GM23338 (cell line): ENCODE measurements at regions not wholly inside any gene's neighbourhood (a gene's known extent, or its start where the extent isn't known, plus 50 kb on each side); places are given as distances from the start of the nearest gene placed in this dataset.

Experiments
- ATAC-seq: fragments of 200-7000 bp; cut with Tn5 transposase; 3 replicates; pipeline ENCODE4 v1.9.1; 2020
- DNase-seq: peaks from one replicate; pipeline ENCODE4 v3.0.0-alpha.2; 2015; ENCODE audit warnings: low spot score
- H2AFZ ChIP-seq: fragments of 200-600 bp; sonication (generic); 2 replicates; pipeline ENCODE4 v1.8.0; 2016; ENCODE audit warnings: antibody characterized with exemption, mild to moderate bottlenecking, moderate library complexity
- H3F3A ChIP-seq: fragments of 200-600 bp; sonication (generic); replicated peaks from 2 replicates; pipeline ENCODE4 v1.8.0; 2017; ENCODE audit warnings: antibody characterized with exemption, mixed run types, low read depth
- H3K27ac ChIP-seq: fragments of 200-600 bp; sonication (generic); 2 replicates; pipeline ENCODE4 v1.6.1; 2016; ENCODE audit warnings: low read depth
- H3K27me3 ChIP-seq: fragments of 200-600 bp; sonication (generic); 2 replicates; pipeline ENCODE4 v1.8.0; 2016; ENCODE audit warnings: mild to moderate bottlenecking, mixed run types, moderate library complexity; ENCODE audit not compliant: insufficient read depth
- H3K36me3 ChIP-seq: fragments of 200-600 bp; sonication (generic); 2 replicates; pipeline ENCODE4 v1.8.0; 2016; ENCODE audit warnings: mild to moderate bottlenecking; ENCODE audit not compliant: insufficient read depth
- H3K4me1 ChIP-seq: fragments of 200-600 bp; sonication (generic); 2 replicates; pipeline ENCODE4 v1.8.0; 2016; ENCODE audit warnings: mild to moderate bottlenecking, moderate library complexity; ENCODE audit not compliant: insufficient read depth
- H3K4me2 ChIP-seq: fragments of 200-600 bp; sonication (generic); 2 replicates; pipeline ENCODE4 v1.7.1; 2017; ENCODE audit warnings: mixed run types
- H3K4me3 ChIP-seq: fragments of 200-600 bp; sonication (generic); 2 replicates; pipeline ENCODE4 v1.6.1; 2016; ENCODE audit warnings: mixed run types
- H3K79me2 ChIP-seq: fragments of 200-600 bp; sonication (generic); replicated peaks from 2 replicates; pipeline ENCODE4 v1.8.0; 2017; ENCODE audit warnings: mild to moderate bottlenecking; ENCODE audit not compliant: insufficient read depth
- H3K9me2 ChIP-seq: fragments of 200-600 bp; sonication (generic); 2 replicates; pipeline ENCODE4 v1.8.0; 2017; ENCODE audit not compliant: insufficient read depth
- H4K20me1 ChIP-seq: fragments of 200-600 bp; sonication (generic); replicated peaks from 2 replicates; pipeline ENCODE4 v1.8.0; 2017; ENCODE audit warnings: mild to moderate bottlenecking; ENCODE audit not compliant: insufficient read depth
- H3K27ac Mint-ChIP-seq: 2 replicates; pipeline ENCODE4 v1.8.0; 2020; ENCODE audit warnings: inconsistent platforms, mild to moderate bottlenecking, moderate library complexity, mixed read lengths
- H3K27me3 Mint-ChIP-seq: 3 replicates; pipeline ENCODE4 v1.8.0; 2022; ENCODE audit warnings: low read depth, mild to moderate bottlenecking, moderate library complexity, mixed read lengths, inconsistent platforms; ENCODE audit not compliant: insufficient read depth, poor library complexity
- H3K36me3 Mint-ChIP-seq: 3 replicates; pipeline ENCODE4 v1.8.0; 2021; ENCODE audit warnings: low read depth, mild to moderate bottlenecking, inconsistent platforms, moderate library complexity, mixed read lengths
- H3K4me1 Mint-ChIP-seq: 3 replicates; pipeline ENCODE4 v1.8.0; 2020; ENCODE audit warnings: mild to moderate bottlenecking, inconsistent platforms, mixed read lengths
- H3K4me3 Mint-ChIP-seq: 3 replicates; pipeline ENCODE4 v1.8.0; 2021; ENCODE audit warnings: moderate library complexity, mild to moderate bottlenecking, inconsistent platforms, mixed read lengths
- H3K9me3 Mint-ChIP-seq: 3 replicates; pipeline ENCODE4 v1.8.0; 2020; ENCODE audit warnings: moderate library complexity, mild to moderate bottlenecking, inconsistent platforms, mixed read lengths
- CREB1 ChIP-seq: fragments of 250-450 bp; sonication (Bioruptor Pico); IDR thresholded peaks from 2 replicates; pipeline ENCODE4 v1.5.0; 2020; ENCODE audit warnings: low read depth, mild to moderate bottlenecking, moderate library complexity
- EZH2 ChIP-seq: fragments of 200-600 bp; sonication (generic); IDR thresholded peaks from one replicate; pipeline ENCODE4 v1.8.0; 2017; ENCODE audit warnings: antibody characterized with exemption, mild to moderate bottlenecking, low read depth; ENCODE audit not compliant: unreplicated experiment
- EZH2phosphoT487 ChIP-seq: fragments of 200-600 bp; sonication (generic); IDR thresholded peaks from one replicate; pipeline ENCODE4 v1.8.1; 2018; ENCODE audit warnings: antibody characterized with exemption; ENCODE audit not compliant: unreplicated experiment
- JUNB ChIP-seq: IDR thresholded peaks from one replicate; pipeline ENCODE4 v1.6.1; 2016; ENCODE audit warnings: antibody characterized with exemption; ENCODE audit not compliant: unreplicated experiment
- NANOG ChIP-seq: IDR thresholded peaks from 2 replicates; pipeline ENCODE4 v1.6.1; 2016; ENCODE audit warnings: antibody characterized with exemption, borderline replicate concordance
- POLR2AphosphoS5 ChIP-seq: IDR thresholded peaks from 2 replicates; pipeline ENCODE4 v1.6.1; 2016; ENCODE audit warnings: antibody characterized with exemption, low read depth
- STAT1 ChIP-seq: IDR thresholded peaks from one replicate; pipeline ENCODE4 v1.6.1; 2016; ENCODE audit warnings: antibody characterized with exemption; ENCODE audit not compliant: unreplicated experiment
- ZNF114 ChIP-seq: fragments of 250-450 bp; sonication (Bioruptor Pico); IDR thresholded peaks from 2 replicates; pipeline ENCODE4 v1.5.0; 2020; ENCODE audit warnings: mild to moderate bottlenecking, moderate library complexity
- ZNF331 ChIP-seq: fragments of 250-450 bp; sonication (Bioruptor Pico); IDR thresholded peaks from 2 replicates; pipeline ENCODE4 v1.5.0; 2020; ENCODE audit warnings: low read depth, mild to moderate bottlenecking, moderate library complexity
- TF ChIP-seq, protein P1 (sequence below): fragments of 250-450 bp; sonication (Bioruptor Pico); IDR thresholded peaks from 2 replicates; pipeline ENCODE4 v1.5.0; 2020; ENCODE audit warnings: mild to moderate bottlenecking, moderate library complexity
- TF ChIP-seq, protein P2 (sequence below): IDR thresholded peaks from one replicate; pipeline ENCODE4 v1.6.1; 2018; ENCODE audit warnings: antibody characterized with exemption; ENCODE audit not compliant: unreplicated experiment
- TF ChIP-seq, protein P3 (sequence below), 2 experiments: fragments of 200-600 bp in 1 of 2; sonication (generic) in 1 of 2; conservative IDR thresholded peaks; 2 replicates each; pipeline versions ENCODE4 v1.5.1 to v1.6.1; 2016 to 2017; ENCODE audit warnings: antibody characterized with exemption in 2 of 2, low read depth in 2 of 2, mild to moderate bottlenecking in 2 of 2, moderate library complexity in 1 of 2
- TF ChIP-seq, protein P4 (sequence below): IDR thresholded peaks from 2 replicates; pipeline ENCODE4 v1.6.1; 2016; ENCODE audit warnings: antibody characterized with exemption

DNA sequence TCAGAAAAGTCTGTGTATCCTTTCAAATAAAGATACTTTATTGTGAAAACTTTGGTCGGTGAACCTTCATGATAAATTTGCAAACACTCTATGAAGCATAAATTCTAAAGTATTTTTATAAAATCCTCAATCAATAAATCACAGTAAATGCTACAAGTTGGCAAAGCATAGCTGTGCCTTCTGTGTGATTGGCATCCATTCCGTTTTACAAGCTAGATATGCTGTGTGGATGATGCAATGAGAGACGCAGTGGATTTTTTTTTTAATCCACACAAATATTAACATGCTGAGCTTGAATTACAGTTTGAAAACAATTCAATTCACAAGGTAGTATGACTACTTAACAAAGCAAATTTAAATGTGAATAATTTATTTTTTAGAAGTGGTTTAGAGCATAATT, 937.2 kb downstream of the ZPLD1 start:
- DNase-seq, result no peak
- H3K36me3 ChIP-seq, result no peaks in the 10 kb centered on the region
- H3K4me3 ChIP-seq, result no peak overlapping the region
- Mint-ChIP-seq H3K4me1 (no peaks in the 10 kb centered on the region), H3K4me3 (no peak overlapping the region), H3K9me3 (no peaks in the 10 kb centered on the region), H3K27ac (no peak overlapping the region), H3K27me3 (no peaks in the 10 kb centered on the region), H3K36me3 (no peaks in the 10 kb centered on the region)
- H2AFZ ChIP-seq, result no peak overlapping the region
- no peak overlapping the region for H3K4me2 ChIP-seq
- H3K9me2 ChIP-seq, result no peaks in the 10 kb centered on the region
- no peaks in the 10 kb centered on the region for H4K20me1 ChIP-seq
- no peak for ATAC-seq
- no peaks in the 10 kb centered on the region for H3K4me1 ChIP-seq
- no peaks in the 10 kb centered on the region for H3K79me2 ChIP-seq
- TF ChIP-seq STAT1 (no peak), EZH2phosphoT487 (no peak), JUNB (no peak), NANOG (no peak), POLR2AphosphoS5 (no peak), ZNF331 (CRISPR knock-in tag) (no peak), CREB1 (CRISPR knock-in tag) (no peak), ZNF114 (CRISPR knock-in tag) (no peak), EZH2 (no peak)
- TF ChIP-seq, protein P1, sequence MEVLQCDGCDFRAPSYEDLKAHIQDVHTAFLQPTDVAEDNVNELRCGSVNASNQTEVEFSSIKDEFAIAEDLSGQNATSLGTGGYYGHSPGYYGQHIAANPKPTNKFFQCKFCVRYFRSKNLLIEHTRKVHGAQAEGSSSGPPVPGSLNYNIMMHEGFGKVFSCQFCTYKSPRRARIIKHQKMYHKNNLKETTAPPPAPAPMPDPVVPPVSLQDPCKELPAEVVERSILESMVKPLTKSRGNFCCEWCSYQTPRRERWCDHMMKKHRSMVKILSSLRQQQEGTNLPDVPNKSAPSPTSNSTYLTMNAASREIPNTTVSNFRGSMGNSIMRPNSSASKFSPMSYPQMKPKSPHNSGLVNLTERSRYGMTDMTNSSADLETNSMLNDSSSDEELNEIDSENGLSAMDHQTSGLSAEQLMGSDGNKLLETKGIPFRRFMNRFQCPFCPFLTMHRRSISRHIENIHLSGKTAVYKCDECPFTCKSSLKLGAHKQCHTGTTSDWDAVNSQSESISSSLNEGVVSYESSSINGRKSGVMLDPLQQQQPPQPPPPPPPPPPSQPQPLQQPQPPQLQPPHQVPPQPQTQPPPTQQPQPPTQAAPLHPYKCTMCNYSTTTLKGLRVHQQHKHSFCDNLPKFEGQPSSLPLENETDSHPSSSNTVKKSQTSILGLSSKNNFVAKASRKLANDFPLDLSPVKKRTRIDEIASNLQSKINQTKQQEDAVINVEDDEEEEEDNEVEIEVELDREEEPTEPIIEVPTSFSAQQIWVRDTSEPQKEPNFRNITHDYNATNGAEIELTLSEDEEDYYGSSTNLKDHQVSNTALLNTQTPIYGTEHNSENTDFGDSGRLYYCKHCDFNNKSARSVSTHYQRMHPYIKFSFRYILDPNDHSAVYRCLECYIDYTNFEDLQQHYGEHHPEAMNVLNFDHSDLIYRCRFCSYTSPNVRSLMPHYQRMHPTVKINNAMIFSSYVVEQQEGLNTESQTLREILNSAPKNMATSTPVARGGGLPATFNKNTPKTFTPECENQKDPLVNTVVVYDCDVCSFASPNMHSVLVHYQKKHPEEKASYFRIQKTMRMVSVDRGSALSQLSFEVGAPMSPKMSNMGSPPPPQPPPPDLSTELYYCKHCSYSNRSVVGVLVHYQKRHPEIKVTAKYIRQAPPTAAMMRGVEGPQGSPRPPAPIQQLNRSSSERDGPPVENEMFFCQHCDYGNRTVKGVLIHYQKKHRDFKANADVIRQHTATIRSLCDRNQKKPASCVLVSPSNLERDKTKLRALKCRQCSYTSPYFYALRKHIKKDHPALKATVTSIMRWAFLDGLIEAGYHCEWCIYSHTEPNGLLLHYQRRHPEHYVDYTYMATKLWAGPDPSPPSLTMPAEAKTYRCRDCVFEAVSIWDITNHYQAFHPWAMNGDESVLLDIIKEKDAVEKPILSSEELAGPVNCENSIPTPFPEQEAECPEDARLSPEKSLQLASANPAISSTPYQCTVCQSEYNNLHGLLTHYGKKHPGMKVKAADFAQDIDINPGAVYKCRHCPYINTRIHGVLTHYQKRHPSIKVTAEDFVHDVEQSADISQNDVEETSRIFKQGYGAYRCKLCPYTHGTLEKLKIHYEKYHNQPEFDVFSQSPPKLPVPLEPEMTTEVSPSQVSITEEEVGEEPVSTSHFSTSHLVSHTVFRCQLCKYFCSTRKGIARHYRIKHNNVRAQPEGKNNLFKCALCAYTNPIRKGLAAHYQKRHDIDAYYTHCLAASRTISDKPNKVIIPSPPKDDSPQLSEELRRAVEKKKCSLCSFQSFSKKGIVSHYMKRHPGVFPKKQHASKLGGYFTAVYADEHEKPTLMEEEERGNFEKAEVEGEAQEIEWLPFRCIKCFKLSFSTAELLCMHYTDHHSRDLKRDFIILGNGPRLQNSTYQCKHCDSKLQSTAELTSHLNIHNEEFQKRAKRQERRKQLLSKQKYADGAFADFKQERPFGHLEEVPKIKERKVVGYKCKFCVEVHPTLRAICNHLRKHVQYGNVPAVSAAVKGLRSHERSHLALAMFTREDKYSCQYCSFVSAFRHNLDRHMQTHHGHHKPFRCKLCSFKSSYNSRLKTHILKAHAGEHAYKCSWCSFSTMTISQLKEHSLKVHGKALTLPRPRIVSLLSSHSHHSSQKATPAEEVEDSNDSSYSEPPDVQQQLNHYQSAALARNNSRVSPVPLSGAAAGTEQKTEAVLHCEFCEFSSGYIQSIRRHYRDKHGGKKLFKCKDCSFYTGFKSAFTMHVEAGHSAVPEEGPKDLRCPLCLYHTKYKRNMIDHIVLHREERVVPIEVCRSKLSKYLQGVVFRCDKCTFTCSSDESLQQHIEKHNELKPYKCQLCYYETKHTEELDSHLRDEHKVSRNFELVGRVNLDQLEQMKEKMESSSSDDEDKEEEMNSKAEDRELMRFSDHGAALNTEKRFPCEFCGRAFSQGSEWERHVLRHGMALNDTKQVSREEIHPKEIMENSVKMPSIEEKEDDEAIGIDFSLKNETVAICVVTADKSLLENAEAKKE, result no peak
- TF ChIP-seq, protein P2, sequence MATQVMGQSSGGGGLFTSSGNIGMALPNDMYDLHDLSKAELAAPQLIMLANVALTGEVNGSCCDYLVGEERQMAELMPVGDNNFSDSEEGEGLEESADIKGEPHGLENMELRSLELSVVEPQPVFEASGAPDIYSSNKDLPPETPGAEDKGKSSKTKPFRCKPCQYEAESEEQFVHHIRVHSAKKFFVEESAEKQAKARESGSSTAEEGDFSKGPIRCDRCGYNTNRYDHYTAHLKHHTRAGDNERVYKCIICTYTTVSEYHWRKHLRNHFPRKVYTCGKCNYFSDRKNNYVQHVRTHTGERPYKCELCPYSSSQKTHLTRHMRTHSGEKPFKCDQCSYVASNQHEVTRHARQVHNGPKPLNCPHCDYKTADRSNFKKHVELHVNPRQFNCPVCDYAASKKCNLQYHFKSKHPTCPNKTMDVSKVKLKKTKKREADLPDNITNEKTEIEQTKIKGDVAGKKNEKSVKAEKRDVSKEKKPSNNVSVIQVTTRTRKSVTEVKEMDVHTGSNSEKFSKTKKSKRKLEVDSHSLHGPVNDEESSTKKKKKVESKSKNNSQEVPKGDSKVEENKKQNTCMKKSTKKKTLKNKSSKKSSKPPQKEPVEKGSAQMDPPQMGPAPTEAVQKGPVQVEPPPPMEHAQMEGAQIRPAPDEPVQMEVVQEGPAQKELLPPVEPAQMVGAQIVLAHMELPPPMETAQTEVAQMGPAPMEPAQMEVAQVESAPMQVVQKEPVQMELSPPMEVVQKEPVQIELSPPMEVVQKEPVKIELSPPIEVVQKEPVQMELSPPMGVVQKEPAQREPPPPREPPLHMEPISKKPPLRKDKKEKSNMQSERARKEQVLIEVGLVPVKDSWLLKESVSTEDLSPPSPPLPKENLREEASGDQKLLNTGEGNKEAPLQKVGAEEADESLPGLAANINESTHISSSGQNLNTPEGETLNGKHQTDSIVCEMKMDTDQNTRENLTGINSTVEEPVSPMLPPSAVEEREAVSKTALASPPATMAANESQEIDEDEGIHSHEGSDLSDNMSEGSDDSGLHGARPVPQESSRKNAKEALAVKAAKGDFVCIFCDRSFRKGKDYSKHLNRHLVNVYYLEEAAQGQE, result no peak
- TF ChIP-seq, protein P3, sequence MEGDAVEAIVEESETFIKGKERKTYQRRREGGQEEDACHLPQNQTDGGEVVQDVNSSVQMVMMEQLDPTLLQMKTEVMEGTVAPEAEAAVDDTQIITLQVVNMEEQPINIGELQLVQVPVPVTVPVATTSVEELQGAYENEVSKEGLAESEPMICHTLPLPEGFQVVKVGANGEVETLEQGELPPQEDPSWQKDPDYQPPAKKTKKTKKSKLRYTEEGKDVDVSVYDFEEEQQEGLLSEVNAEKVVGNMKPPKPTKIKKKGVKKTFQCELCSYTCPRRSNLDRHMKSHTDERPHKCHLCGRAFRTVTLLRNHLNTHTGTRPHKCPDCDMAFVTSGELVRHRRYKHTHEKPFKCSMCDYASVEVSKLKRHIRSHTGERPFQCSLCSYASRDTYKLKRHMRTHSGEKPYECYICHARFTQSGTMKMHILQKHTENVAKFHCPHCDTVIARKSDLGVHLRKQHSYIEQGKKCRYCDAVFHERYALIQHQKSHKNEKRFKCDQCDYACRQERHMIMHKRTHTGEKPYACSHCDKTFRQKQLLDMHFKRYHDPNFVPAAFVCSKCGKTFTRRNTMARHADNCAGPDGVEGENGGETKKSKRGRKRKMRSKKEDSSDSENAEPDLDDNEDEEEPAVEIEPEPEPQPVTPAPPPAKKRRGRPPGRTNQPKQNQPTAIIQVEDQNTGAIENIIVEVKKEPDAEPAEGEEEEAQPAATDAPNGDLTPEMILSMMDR (conservative IDR thresholded peaks at IDR 0.05; ENCODE audit: low read depth in 2 of 2), result no peak
- TF ChIP-seq, protein P4, sequence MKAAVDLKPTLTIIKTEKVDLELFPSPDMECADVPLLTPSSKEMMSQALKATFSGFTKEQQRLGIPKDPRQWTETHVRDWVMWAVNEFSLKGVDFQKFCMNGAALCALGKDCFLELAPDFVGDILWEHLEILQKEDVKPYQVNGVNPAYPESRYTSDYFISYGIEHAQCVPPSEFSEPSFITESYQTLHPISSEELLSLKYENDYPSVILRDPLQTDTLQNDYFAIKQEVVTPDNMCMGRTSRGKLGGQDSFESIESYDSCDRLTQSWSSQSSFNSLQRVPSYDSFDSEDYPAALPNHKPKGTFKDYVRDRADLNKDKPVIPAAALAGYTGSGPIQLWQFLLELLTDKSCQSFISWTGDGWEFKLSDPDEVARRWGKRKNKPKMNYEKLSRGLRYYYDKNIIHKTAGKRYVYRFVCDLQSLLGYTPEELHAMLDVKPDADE, result no peak
- H3K27ac ChIP-seq, result no peak overlapping the region
- no peaks in the 10 kb centered on the region for H3F3A ChIP-seq
- H3K27me3 ChIP-seq, result no peaks in the 10 kb centered on the region
